ENCODE measurements at regions not wholly inside any gene's neighbourhood (a gene's known extent, or its start where the extent isn't known, plus 50 kb on each side); places are given as distances from the start of the nearest gene placed in this dataset.

DNA sequence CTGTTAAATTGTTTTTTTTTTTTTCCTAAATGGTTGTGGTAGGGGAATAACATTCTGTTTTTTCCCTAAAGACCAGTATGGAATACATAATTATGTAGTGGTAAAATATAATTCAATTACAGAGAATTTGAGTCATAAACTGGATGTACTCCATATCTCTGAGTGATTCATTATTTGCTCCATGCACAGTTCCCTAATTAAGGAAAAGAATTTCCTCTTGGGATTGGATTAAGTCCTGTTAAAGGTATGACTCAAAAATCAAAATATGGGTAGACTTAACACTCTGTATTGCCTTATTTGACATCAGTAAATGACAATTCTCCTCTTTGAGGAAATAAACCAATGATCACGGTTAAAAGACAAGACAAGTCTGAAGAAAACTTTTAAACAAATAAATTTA, 78.0 kb upstream of the KCNH8 start:
- DNase-seq: no peak
- intact Hi-C loops (cut with DNase I): no loop called here
- Histone ChIP-seq H3K9me3 (no peaks in the 10 kb centered on the region), H3K36me3 (no peaks in the 10 kb centered on the region), H3K4me1 (peaks cover 0 to 7% (median 0%) of the 10 kb centered on the region in 4 donors), H3K4me3 (no peak overlapping the region), H3K27ac (no peak overlapping the region), H3K27me3 (no peaks in the 10 kb centered on the region)
- WGBS, 2 donors: 82 to 91% methylated on average over 1 of the region's 1 CpG
- TF ChIP-seq EP300 (IDR thresholded peaks at IDR 0.05) (no peak), POLR2AphosphoS5 (IDR thresholded peaks at IDR 0.05) (no peak), POLR2A (IDR thresholded peaks at IDR 0.05) (no peak)
- TF ChIP-seq, protein P1, sequence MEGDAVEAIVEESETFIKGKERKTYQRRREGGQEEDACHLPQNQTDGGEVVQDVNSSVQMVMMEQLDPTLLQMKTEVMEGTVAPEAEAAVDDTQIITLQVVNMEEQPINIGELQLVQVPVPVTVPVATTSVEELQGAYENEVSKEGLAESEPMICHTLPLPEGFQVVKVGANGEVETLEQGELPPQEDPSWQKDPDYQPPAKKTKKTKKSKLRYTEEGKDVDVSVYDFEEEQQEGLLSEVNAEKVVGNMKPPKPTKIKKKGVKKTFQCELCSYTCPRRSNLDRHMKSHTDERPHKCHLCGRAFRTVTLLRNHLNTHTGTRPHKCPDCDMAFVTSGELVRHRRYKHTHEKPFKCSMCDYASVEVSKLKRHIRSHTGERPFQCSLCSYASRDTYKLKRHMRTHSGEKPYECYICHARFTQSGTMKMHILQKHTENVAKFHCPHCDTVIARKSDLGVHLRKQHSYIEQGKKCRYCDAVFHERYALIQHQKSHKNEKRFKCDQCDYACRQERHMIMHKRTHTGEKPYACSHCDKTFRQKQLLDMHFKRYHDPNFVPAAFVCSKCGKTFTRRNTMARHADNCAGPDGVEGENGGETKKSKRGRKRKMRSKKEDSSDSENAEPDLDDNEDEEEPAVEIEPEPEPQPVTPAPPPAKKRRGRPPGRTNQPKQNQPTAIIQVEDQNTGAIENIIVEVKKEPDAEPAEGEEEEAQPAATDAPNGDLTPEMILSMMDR (IDR thresholded peaks at IDR 0.05): no peak

DNA sequence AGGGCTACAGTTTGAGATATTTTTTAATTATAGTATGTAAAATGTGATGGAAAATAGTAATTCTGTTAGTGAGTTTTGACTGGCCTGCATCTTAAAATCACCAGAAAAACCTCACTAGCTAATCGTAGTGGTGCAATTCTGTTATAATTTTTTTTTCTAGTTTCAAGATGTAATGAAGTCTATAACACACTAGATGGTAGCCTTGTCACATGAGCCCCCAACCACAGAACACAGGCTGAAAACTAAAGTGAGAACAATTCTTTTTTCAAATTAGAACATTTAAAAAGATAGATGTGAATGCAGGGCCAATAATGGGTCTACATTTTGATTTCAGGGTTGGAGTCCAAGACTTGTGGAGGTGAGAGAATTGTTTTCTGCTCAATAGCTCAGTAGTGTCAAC, 83.3 kb upstream of the KCNH8 start:
- H3K4me1 ChIP-seq: peaks cover 0 to 7% (median 0%) of the 10 kb centered on the region in 4 donors
- TF ChIP-seq EP300 (IDR thresholded peaks at IDR 0.05) (no peak), POLR2AphosphoS5 (IDR thresholded peaks at IDR 0.05) (no peak), POLR2A (IDR thresholded peaks at IDR 0.05) (no peak)
- TF ChIP-seq, protein P1 (IDR thresholded peaks at IDR 0.05): peak in 1 of 4 experiments; percentile 28
- H3K4me3 ChIP-seq: no peak overlapping the region
- no peak for DNase-seq
- intact Hi-C loops (cut with DNase I): no loop called here
- no peaks in the 10 kb centered on the region for H3K36me3 ChIP-seq
- WGBS, 2 donors: 4 to 19% methylated on average over 1 of the region's 1 CpG
- H3K27ac ChIP-seq: no peak overlapping the region
- H3K9me3 ChIP-seq: no peaks in the 10 kb centered on the region
- H3K27me3 ChIP-seq: no peaks in the 10 kb centered on the region

DNA sequence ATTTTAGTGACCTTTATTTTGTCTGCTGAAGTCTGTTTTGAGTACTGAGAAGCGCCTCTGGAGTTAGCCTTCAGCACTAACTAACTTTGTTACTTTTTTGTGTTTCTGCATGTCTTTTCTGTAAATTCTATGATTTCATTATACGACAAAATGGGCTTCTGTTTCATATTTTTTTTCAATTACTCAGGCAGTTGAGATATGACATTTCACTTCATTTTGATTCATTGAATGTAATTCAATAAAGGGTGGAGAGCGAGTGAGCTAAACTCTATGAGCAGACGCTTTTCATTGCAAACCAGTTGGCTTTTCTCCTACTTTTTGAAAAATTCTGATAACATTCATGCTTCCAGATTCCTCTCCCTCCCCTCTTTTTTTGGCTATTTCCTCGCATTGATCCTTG, 84.4 kb upstream of the KCNH8 start:
- no peak for DNase-seq
- WGBS, 2 donors: 87% methylated on average over 5 of the region's 5 CpGs
- no peaks in the 10 kb centered on the region for H3K4me1 ChIP-seq
- H3K4me3 ChIP-seq: no peak overlapping the region
- H3K36me3 ChIP-seq: no peaks in the 10 kb centered on the region
- TF ChIP-seq POLR2A (IDR thresholded peaks at IDR 0.05) (no peak), EP300 (IDR thresholded peaks at IDR 0.05) (no peak), POLR2AphosphoS5 (IDR thresholded peaks at IDR 0.05) (no peak)
- TF ChIP-seq, protein P1 (IDR thresholded peaks at IDR 0.05): no peak
- no peaks in the 10 kb centered on the region for H3K27me3 ChIP-seq
- no peaks in the 10 kb centered on the region for H3K9me3 ChIP-seq
- no peak overlapping the region for H3K27ac ChIP-seq
- intact Hi-C loops (cut with DNase I): no loop called here

DNA sequence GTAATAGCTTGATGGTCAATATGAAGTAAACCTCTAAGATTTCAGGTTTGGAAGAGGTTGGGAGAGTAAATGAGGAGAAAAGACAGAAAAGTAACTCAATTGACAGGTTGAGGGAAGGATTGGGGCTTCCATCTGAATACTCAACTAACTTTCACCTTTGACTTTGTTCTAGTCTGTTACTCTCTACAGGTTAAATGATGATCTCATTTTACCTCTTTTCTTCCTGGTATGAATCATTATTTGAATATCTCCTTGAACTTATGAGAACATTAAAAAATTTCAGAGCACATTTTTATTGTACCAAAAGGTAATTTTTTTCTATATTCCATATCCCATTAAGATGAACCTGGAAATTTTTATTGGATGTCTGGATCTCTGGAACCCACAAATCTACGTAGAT, 87.9 kb upstream of the KCNH8 start:
- Histone ChIP-seq H3K4me3 (no peak overlapping the region), H3K36me3 (no peaks in the 10 kb centered on the region), H3K4me1 (no peaks in the 10 kb centered on the region), H3K27me3 (no peaks in the 10 kb centered on the region), H3K9me3 (no peaks in the 10 kb centered on the region), H3K27ac (no peak overlapping the region)
- DNase-seq: no peak
- WGBS, 2 donors: 75 to 87% methylated on average over 1 of the region's 1 CpG
- intact Hi-C loops (cut with DNase I): no loop called here
- TF ChIP-seq, protein P1 (IDR thresholded peaks at IDR 0.05): no peak
- TF ChIP-seq POLR2AphosphoS5 (IDR thresholded peaks at IDR 0.05) (no peak), POLR2A (IDR thresholded peaks at IDR 0.05) (no peak), EP300 (IDR thresholded peaks at IDR 0.05) (no peak)

DNA sequence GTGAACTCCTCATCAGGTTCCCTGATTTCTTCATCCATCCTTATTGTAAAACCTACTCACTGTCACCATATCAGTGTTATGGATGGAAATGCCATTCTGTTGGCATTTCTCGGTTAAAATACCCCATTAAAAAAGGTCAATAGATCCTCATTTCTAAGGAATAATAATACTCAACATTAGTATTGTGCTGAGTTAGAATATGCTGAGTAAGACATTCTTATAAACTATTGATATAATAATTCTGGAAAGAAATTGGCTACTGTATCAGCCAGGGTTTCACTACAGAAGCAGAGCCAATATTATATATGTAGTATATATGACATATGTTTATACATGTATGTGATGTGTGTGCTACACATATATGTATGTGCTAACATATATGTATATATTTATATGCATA, 95.4 kb upstream of the KCNH8 start:
- intact Hi-C loops (cut with DNase I): no loop called here
- no peaks in the 10 kb centered on the region for H3K36me3 ChIP-seq
- no peaks in the 10 kb centered on the region for H3K9me3 ChIP-seq
- H3K27ac ChIP-seq: no peak overlapping the region
- H3K27me3 ChIP-seq: no peaks in the 10 kb centered on the region
- H3K4me1 ChIP-seq: no peaks in the 10 kb centered on the region
- no peak overlapping the region for H3K4me3 ChIP-seq
- WGBS, 2 donors: 92% methylated on average over 1 of the region's 1 CpG
- no peak for DNase-seq
- TF ChIP-seq POLR2A (IDR thresholded peaks at IDR 0.05): no peak
- TF ChIP-seq, protein P1 (IDR thresholded peaks at IDR 0.05): no peak
- no peak for TF ChIP-seq POLR2AphosphoS5 (IDR thresholded peaks at IDR 0.05)
- TF ChIP-seq EP300 (IDR thresholded peaks at IDR 0.05): no peak

Data from sigmoid colon (tissue), 6 donors.